GM19455 (cell line): ENCODE measurements at regions not wholly inside any gene's neighbourhood (a gene's known extent, or its start where the extent isn't known, plus 50 kb on each side); places are given as distances from the start of the nearest gene placed in this dataset.
"Not testable (repeated sequence)": the region's sequence is repeated elsewhere in the genome, so short reads cannot be mapped to it uniquely, and the experiment has no call there.

ENCODE experiments used
- ATAC-seq: cut with Tn5 transposase; IDR thresholded peaks from one replicate; pipeline ENCODE4 v1.9.1; 2021; ENCODE audit not compliant: unreplicated experiment

DNA sequence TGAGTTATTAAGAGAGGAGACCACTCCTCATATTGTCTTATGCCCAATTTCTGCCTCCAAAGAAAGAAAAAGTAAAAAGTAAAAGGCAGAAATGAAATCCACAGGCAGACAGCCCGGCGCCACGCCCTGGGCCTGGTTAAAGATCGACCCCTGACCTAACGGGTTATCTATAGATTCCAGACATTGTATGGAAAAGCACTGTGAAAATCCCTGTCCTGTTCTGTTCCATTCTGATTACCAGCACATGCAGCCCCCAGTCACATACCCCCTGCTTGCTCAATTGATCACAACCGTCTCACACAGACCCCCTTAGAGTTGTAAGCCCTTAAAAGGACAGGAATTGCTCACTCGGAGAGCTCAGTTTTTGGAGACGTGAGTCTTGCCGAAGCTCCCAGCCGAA is 1086.6 kb upstream of the INTU start:
- ATAC-seq: not testable (repeated sequence)

DNA sequence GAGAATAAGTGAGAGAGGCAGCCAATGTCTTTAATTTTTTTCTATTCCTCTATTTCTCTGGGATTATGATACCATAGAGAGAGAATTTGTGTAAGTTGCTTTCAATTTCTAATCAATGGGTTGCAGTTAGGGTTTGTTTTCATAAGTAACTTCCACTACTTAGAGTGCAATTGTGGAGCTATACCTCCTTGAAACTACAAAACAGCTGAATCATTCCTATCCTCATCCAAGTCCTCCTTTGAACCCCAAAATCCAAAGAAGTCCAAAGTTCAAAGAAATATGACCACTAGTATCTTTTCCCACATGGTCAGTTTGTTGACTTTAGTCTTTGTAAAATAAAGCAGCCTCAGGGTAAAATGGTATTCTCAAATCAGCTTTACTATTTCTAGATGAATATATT is 1085.4 kb upstream of the INTU start:
- ATAC-seq: no peak

DNA sequence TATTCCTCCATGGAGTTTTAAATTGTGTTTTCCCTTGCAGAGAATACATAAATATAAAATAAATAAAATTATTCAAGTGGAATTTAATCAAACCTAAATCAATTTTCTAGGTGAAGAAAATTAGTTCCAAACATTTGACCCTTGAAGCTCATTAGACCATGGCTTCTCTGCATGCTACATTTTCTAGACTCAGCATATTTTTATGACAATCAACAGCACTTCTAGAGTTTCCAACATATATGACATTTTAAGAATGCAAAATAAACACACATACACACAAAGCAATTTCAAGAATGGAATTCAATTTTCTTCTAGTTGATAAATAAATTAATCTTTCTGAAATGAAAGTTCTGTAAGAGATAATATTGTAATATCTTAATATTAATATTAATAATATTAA is 1083.9 kb upstream of the INTU start:
- no peak for ATAC-seq

DNA sequence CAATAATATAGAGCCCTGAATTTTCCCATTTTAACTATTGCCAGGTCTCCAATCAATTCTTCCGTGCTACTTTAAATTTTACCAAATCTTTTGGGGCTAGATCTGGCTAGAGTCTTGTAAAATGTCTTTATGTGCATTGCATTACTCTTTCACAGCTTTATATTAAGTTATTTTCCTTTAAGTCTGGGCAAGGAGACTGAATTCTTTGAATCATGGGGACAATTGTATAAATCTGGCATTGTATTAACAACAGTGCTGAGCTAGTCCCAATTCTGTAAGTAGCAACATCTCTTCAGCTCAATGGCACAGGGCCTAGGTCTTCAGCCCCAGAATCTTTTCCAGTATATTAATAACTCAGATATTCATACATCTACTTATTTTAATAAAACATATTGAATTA is 1080.4 kb upstream of the INTU start:
- ATAC-seq: no peak

DNA sequence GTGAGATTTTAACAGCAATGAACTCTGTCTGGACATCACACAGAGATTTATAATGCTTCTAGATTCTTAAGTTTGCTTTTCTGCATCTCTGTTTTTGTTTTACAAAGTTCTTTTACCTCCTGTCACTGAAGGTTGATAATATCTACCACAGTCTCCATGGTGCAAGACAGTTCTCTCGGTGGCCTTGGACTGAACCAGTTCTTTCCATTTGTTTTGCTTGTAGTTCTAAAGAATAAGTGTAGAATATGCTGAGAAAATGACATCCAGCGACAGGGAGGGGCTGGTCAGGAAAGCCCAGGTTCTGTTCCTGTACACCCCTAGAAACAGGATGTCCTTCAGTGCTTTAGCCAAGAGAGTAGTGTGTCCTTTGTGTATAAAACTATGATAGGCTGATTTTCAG is 1079.5 kb upstream of the INTU start:
- no peak for ATAC-seq

DNA sequence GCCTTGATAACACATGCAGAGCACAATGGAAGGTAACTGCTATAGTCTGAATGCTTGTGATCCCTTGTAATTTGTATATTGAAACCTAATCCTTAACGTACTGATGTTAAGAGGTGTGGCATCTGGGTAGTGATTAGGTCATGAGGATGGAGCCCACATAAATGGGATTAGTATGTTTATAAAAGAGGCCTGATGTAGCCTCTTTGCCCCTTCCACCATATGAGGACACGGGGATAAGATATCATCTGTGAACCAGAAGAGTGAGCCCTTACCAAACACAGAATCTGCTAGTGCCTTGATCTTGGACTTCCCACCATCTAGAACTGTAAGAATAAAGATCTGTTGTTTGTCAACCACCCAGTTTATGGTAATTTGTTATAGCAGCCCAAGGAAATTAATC is 1074.2 kb upstream of the INTU start:
- ATAC-seq: no peak

DNA sequence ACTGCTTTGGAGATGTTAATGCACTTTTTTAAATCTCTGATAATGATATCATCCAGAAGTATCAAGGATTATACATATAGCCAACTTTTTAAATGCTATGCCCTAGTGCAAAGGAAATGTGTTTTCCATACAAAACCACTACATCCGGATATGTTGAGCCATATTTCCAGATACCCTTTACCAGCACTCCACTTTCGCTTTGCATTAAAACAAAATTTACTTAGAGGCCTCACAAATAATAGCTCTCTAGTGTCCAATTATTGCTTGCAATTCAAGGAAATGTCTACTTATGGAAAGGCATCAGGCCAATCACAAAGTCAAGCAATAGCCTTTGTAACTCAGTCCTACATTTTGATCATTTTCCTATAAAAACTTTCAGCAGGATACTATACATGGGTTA is 1072.8 kb upstream of the INTU start:
- no peak for ATAC-seq

DNA sequence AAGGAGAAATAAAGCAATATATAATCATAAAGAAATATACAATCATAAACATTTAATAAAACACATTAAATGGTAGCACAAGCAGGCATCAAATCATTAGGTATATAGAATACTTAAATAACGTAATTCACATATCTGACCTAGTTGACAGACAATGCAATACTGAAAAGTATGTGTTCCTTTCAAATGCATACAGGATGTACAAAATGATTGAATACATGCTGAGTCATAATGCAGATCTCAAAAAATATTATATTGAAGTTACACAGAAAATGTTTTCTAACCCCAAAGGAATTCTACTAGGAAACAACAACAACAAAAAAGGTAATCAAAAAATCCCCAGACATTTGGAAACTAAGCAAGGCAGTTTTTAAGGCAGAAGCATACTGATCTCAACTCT is 1072.0 kb upstream of the INTU start:
- no peak for ATAC-seq

DNA sequence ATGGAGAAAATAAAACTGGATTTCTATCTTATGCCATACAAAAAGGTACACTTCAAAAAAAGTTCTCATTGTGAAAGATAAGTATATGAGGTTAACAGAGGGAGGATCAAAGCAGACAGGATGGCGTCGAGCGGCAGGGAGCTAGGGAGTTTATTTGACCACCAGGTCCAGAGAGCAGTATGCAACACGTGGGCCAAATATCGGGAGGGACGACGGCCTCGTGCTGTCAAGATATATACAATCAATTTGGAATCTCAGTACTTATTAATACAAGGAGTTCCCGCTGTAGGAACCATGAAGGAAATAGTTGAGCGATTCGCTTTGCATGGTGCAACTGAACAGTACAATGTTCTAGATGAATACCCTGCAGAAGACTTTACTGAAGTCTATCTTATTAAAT is 1069.4 kb upstream of the INTU start:
- ATAC-seq: no peak

DNA sequence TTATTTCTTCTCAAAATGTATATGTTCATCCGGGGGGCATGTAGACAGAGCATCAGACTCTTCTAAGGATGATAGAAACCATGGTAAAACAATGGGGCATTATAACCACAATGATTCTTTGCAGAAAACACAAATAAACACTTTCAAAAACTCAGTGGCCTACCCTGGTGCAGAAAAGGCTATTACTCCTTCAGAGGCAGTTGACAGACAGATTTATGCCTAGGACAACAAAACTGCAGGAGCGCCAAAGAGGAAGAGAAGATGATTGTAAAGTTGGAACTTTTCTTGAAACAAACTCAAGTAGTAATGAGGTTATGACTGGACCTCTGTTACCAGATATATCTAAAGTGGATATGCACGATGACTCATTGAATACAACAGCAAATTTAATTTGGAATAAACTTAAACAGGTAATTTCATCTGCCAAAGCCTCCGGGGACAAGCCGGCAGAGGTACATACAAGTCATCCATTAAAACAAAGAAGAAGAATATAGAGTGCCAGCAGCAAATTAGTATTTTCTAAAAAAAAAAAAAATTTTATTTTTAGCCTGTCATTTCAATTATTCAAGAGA is 1068.4 kb upstream of the INTU start:
- ATAC-seq: no peak

DNA sequence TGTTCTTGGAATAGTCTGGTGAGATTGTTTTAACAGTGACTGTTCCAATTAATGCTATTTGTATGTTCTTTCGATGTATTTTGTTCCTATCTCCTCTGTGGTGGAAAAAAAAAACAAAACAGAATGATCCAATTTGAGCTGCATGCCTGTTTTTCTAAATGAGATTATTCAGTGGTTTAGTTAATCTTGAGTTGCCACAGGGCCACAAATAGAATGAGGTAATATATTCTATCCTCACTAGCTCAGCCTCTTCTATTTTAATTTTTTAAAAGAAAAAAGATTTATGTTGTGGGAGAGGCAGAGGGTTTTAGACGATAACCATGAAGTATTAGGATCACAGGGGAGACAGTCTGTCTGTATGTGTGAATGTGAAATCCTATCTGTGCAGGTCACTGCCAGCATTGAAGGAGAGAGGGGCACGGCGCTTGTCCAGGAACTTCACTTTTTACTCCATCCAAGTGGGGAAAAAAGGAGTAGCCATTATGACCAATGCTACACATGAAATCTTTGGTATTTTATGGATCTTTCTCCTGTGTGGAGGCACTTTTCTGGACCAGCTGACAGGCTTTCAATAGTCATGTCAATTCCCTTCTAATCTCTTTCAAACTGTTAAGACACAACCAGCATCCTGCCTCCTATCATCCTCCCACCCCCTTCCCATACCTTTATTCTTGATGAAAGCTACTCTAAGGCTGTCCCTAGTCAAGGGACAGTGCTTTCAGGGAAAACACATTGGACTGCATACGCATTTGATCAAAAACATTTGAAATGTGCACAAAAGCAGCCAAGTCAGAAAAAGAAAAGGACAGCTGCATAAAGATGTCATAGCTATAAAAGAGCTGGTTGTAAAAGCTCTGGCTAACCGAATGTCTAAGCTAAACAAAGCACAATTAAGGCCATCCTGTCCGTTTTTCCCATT is 1063.8 kb upstream of the INTU start:
- ATAC-seq: no peak

DNA sequence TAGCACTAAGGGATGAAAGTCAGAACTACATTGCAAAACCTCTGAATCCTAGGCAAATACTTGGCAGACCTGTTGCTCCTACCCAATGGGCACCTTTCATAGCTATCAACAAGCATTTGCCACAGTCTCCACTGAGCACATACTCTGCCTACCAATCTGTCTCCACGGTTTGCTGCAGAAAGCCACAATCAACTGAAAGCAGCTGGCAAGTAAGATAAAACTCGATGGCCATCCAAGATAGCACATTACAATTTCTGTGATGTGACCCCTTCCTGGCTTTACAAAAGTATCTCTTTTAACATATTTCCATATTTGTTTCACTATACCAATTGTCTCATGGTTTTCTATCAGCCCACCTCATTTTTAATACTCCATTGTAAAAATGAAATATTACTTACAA is 1060.5 kb upstream of the INTU start:
- ATAC-seq: no peak

DNA sequence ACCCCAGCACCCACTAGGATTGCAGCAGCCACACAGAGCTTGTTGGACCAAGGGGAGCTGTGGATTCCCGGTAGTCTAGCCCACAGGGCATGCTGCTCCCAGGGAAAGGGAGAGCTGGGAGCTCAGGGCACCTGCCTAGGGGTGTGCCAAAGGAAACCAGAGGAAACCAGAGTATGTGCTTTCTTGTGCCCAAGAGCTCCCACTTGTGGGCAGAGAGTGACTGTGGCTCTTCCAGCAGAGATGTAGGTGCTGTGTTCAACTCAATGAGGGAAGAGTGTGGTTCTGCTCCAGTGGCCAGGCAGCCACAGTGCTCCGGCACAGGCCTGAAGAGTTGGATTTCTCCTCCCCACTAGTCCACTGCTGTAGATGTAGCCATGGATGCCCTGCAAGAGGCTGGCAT is 1050.0 kb upstream of the INTU start:
- no peak for ATAC-seq

DNA sequence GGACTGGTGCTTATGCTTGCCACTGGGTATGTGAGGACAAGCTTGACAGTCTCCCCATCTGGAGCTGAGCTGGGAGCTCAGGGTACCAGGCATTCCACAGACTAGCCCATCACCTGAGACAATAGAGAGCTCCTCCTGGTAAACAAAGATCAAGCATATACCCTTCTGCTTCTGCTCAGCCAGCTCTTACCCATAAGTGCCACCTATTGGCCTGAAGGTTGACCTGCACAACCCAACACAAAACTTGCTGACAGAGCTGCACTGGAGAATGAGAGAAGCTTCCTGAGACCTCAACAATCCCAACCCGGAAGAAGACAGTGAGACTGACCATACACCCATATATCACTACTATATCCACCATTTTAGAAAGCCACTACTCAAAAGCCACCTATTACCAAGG is 1049.2 kb upstream of the INTU start:
- no peak for ATAC-seq

DNA sequence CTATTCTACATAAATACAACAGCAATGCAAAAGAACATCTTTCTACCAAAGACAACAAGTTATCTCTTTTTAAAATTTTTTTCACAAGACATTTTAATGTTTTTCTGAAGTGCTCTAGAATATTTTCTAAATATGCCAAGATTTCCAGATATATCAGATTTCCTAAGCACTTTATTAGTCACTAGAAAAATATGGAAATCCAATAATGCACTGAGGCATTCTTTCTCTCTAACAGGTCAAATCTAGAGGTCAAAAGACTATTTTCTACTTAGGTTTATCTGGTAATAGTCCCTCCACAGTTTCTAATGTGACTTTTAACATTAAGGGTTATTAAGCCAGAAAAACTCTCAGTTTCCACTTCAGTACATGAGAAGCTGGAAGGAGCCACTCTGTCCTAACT is 1041.2 kb upstream of the INTU start:
- ATAC-seq: no peak

DNA sequence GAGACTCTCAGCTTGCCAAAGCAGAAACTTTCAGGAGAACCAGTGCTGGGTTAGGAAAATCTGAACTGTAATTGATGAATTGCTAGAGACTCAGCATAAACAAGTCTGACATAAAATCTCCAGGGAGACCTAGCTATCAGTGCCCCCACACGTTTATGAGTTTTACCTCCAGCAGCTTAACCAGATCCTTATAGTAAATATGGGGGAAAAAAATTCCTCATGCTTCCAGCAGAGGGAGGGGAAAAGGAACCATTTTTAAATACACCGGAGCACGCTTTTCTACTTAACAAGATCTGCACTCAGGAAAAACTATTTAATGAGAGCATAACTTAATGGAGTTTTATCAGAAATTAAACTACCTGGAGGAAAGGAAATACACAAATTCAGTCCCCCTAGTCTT is 1040.7 kb upstream of the INTU start:
- ATAC-seq: no peak

DNA sequence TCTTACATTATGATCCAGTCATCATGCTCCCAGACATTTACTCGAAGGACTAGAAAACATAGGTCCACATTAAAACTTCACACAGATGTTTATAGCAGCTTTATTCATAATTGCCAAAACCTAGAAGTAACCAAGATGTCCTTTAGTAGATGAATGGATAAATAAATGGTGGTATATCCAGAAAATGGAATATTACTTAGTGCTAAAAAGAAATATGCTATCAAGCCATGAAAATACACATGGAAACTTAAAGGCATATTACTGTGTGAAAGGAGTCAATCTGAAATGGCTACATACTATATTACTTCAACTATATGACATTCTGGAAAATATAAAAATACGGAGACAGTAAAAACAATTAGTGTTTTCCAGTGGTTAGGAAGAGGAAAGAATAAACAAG is 1039.1 kb upstream of the INTU start:
- ATAC-seq: no peak

DNA sequence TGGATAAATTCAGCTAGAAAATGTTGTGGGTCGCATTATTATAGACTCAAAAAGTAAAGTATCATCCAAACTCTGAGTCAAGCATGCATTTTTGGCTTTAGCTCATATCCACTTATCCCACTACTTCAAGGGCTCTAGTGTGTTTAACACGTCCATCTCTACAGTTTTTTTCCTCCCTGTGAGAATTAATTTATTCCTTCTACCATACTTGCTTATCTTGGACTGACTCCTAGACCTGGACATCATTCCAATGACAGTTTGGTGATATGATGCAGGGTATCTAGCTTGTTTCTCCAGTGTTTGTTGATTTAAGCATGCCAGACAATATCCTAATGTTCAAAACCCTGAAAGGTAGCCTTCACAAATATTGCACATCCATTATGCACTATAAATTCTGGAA is 1037.1 kb upstream of the INTU start:
- ATAC-seq: no peak

DNA sequence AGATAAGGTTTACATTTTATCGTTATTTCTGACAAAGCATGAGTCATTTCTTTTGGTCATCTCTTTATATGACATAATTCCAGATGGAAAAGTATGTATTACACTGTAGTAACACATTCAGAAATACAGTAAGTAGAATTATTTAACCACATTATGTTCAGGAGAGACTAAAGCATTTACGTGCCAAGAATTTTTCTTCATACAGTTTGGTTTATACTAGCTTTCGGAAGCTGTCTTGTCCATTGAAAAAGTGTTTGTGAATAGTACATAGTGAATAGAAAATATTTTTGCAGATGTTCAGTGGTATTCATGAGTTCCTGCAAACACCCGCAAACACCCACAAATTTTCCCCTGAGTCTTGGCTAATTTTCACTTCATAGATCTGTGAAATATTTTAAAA is 1033.0 kb upstream of the INTU start:
- no peak for ATAC-seq

DNA sequence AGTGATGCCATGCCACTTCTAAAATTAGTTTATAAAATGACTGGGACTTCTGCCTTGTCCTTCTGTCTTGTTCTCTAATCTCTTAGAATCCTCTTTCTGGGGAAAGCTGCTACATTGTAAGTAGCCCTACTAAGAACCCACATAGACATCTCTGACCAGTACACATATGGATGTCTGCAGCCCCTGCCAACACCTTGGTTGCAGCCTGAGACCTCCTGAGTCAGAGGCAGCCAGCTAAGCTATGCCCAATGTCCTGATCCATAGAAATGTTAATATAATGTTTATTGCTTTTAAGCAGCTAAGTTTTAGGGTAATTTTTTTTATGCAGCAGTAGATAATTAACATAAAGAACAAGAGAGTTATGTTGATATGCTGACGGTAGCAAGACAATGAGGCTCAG is 1029.5 kb upstream of the INTU start:
- no peak for ATAC-seq

DNA sequence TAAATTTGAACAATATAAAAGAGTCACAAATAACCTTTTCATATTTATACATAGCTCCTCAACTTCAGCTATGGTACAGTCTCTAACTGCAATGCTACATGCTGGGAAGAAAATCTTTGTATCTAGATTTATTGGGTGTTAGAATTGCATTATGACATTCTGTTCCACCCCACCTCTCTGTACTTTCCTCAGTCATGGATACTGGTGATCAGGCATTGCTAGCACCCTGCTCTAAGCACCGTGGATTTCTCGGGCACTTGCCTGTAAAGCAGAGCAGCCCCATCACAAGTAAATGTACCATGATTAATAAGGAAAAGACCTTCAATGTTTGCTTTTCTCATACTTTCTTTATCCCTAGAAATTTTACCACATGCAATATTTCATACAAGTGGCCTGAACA is 1028.9 kb upstream of the INTU start:
- ATAC-seq: no peak

DNA sequence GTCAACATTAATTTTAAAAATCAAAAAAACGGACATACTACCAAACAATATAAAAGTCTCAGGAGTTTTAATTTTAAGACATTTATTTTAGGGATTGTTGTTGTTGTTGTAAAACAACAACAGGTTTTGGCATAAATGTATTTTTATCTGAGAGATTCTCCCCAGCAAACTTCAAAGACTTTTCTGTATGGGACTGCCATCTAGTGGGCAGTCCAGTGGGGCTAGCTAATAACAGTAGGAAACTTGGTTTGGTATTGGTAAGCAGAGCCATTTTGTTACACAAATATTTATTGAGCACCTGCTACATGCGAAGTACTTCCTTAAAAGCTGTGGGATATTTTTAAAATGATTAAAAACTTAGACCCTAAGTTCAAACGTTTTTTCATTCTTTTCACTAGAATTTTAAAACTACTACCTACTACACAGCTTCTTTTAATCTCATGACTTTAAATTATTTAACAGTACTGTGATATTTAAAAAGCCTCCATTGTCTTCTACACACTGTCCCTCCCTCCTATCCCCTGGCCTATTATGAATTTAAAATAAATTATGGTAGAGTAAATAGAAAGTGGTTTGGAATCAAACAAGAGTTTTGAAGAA is 1028.4 kb upstream of the INTU start:
- ATAC-seq: no peak
